ENCODE measurements at regions not wholly inside any gene's neighbourhood (a gene's known extent, or its start where the extent isn't known, plus 50 kb on each side); places are given as distances from the start of the nearest gene placed in this dataset.
"Not testable (repeated sequence)": the region's sequence is repeated elsewhere in the genome, so short reads cannot be mapped to it uniquely, and the experiment has no call there.

DNA sequence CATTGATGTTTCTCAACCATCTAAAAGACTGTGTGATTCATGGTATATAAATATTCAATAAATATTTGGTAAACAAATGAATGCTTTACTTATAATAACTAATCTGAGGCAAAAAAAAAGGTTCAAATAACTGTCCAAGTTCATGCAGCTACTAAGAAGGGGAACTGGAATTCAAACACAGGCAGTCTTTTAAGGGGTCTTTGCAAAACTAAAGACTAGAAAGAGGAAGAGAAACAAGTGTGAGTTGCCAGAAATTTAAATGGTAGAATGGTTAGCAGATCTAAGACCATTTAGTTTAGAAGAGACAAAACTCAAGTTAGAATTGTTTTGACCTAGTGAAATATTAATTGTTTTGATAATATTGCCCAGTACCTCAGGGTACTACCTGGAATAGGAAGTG, 642.0 kb upstream of the LRRN3 start:
- POLR2A ChIA-PET, result no interaction called here
- no peak overlapping the region for H3K4me3 Mint-ChIP-seq
- intact Hi-C loops (cut with micrococcal nuclease), result no loop called here

DNA sequence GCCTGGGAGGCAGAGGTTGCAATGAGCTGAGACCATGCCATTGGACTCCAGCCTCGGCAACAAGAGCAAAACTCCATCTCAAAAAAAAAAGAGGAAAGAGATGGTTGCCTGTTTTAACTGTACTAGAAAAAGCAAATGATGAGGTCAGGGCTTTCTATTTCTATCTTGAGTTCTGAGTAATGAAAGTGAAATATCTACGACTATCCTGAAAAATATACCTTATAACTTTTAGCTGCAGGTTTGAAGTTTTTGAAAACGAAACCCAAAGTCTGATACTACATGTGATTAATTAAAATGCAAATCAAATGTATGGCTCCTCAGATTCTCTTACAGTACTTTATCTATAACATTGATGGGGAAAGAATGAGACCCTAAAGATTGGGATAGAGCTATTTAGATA, 636.2 kb upstream of the LRRN3 start:
- TF ChIP-seq, protein P1, sequence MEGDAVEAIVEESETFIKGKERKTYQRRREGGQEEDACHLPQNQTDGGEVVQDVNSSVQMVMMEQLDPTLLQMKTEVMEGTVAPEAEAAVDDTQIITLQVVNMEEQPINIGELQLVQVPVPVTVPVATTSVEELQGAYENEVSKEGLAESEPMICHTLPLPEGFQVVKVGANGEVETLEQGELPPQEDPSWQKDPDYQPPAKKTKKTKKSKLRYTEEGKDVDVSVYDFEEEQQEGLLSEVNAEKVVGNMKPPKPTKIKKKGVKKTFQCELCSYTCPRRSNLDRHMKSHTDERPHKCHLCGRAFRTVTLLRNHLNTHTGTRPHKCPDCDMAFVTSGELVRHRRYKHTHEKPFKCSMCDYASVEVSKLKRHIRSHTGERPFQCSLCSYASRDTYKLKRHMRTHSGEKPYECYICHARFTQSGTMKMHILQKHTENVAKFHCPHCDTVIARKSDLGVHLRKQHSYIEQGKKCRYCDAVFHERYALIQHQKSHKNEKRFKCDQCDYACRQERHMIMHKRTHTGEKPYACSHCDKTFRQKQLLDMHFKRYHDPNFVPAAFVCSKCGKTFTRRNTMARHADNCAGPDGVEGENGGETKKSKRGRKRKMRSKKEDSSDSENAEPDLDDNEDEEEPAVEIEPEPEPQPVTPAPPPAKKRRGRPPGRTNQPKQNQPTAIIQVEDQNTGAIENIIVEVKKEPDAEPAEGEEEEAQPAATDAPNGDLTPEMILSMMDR (IDR thresholded peaks at IDR 0.05), result no peak
- CTCF ChIA-PET, result no interaction called here
- Mint-ChIP-seq H3K36me3 (ENCODE audit: low read depth) (no peaks in the 10 kb centered on the region), H3K4me1 (ENCODE audit: low read depth) (no peaks in the 10 kb centered on the region), H3K27ac (no peak overlapping the region), H3K27me3 (no peaks in the 10 kb centered on the region), H3K4me3 (no peak overlapping the region), H3K9me3 (no peaks in the 10 kb centered on the region)
- POLR2A ChIA-PET, result no interaction called here
- ATAC-seq, result no peak
- intact Hi-C loops (cut with micrococcal nuclease), result no loop called here
- no peak for DNase-seq

More for the DNA sequence above, 642.0 kb upstream of the LRRN3 start:
- Mint-ChIP-seq H3K27me3 (peaks cover 1% of the 10 kb centered on the region), H3K36me3 (ENCODE audit: low read depth) (no peaks in the 10 kb centered on the region), H3K4me1 (ENCODE audit: low read depth) (no peaks in the 10 kb centered on the region), H3K9me3 (no peaks in the 10 kb centered on the region), H3K27ac (no peak overlapping the region)
- DNase-seq (no peak), ATAC-seq (no peak)
- TF ChIP-seq, protein P1 (IDR thresholded peaks at IDR 0.05), result no peak
- CTCF ChIA-PET, result no interaction called here

DNA sequence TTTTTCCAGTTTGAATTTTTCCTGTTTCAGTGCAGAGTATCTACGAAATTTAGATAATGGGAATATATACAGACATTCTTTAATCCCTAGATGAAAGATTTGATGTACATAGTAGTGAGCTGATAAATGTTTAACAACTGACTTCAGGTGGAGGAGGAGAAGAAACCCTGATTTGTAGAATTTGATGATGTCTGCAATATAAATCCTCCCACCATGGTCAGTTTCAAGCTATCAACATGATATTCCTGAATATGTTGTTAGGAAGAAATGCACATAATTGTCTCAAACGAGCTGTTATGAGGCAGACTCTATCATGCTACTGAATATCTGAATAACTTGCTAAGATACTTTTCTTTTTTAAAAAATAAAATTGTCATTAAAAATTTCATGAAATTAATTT, 629.3 kb upstream of the LRRN3 start:
- Mint-ChIP-seq H3K4me1 (ENCODE audit: low read depth) (no peaks in the 10 kb centered on the region), H3K36me3 (ENCODE audit: low read depth) (no peaks in the 10 kb centered on the region), H3K9me3 (no peaks in the 10 kb centered on the region), H3K27me3 (no peaks in the 10 kb centered on the region), H3K4me3 (no peak overlapping the region), H3K27ac (no peak overlapping the region)
- POLR2A ChIA-PET, result no interaction called here
- no peak for ATAC-seq
- TF ChIP-seq, protein P1 (IDR thresholded peaks at IDR 0.05), result no peak
- CTCF ChIA-PET, result no interaction called here
- DNase-seq, result no peak
- intact Hi-C loops (cut with micrococcal nuclease), result no loop called here

DNA sequence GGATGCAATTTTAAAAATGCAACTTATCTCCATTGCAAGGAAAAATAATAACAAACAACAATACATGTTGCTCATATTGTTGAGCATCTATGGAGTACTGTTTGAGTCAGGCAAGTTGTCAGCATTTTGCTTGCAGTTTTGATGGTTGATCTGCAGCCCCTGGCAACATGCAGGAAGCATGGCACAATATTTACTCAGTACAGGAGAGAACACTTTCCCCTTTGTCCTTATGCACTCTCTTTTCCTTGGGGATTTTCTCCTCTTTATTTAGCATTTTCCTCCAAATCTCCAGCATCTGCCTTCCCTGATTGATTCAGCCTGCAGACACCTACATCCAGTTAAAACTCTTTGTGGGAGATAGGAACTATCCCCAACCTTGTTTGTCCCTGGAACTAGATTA, 620.5 kb upstream of the LRRN3 start:
- Mint-ChIP-seq H3K4me3 (no peak overlapping the region), H3K27ac (no peak overlapping the region), H3K36me3 (ENCODE audit: low read depth) (no peaks in the 10 kb centered on the region), H3K27me3 (no peaks in the 10 kb centered on the region), H3K9me3 (no peaks in the 10 kb centered on the region), H3K4me1 (ENCODE audit: low read depth) (no peaks in the 10 kb centered on the region)
- ATAC-seq (no peak), DNase-seq (no peak)
- TF ChIP-seq, protein P1 (IDR thresholded peaks at IDR 0.05), result no peak
- ChIA-PET CTCF (no interaction called here), POLR2A (no interaction called here)
- intact Hi-C loops (cut with micrococcal nuclease), result no loop called here

DNA sequence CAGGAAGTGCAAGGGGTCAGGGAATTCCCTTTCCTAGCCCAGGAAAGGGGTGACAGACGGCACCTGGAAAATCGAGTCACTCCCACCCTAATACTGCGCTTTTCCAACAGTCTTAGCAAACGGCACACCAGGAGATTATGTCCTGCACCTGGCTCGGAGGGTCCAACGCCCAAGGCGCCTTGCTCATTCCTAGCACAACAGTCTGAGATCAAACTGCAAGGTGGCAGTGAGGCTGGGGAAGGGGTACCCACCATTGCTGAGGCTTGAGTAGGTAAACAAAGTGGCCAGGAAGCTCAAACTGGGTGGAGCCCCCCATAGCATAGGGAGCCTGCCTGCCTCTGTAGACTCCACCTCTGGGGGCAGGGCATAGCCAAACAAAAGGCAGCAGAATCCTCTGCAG, 618.5 kb upstream of the LRRN3 start:
- ATAC-seq; POLR2A ChIA-PET; H3K9me3 Mint-ChIP-seq; DNase-seq; CTCF ChIA-PET; intact Hi-C loops (cut with micrococcal nuclease); H3K36me3 Mint-ChIP-seq (ENCODE audit: low read depth); H3K4me1 Mint-ChIP-seq (ENCODE audit: low read depth); H3K27me3 Mint-ChIP-seq; H3K4me3 Mint-ChIP-seq; H3K27ac Mint-ChIP-seq: not testable (repeated sequence)

DNA sequence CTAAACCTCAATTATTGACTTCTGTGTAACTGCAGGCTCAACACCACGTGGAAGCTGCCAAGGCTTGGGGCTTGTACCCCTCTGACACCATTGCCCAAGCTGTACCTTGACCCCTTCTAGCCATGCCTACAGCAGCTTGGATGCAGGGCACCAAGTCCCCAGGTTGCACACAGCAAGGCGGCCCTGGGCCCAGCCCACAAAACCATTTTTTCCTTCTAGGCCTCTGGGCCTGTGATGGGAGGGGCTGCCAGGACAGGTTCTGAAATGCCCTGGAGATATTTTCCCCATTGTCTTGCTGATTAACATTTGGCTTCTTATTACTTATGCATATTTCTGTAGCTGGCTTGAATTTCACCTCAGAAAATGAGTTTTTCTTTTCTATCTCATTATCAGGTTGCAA, 610.0 kb upstream of the LRRN3 start:
- no peak overlapping the region for H3K27ac Mint-ChIP-seq
- POLR2A ChIA-PET, result no interaction called here
- TF ChIP-seq, protein P1 (IDR thresholded peaks at IDR 0.05), result no peak
- H3K4me1 Mint-ChIP-seq (ENCODE audit: low read depth), result no peaks in the 10 kb centered on the region
- H3K9me3 Mint-ChIP-seq, result peaks cover 17% of the 10 kb centered on the region
- H3K36me3 Mint-ChIP-seq (ENCODE audit: low read depth), result no peaks in the 10 kb centered on the region
- no peak for ATAC-seq
- intact Hi-C loops (cut with micrococcal nuclease), result no loop called here
- no peak for DNase-seq
- H3K27me3 Mint-ChIP-seq, result no peaks in the 10 kb centered on the region
- CTCF ChIA-PET, result no interaction called here
- no peak overlapping the region for H3K4me3 Mint-ChIP-seq

All from activated CD8-positive, alpha-beta T cell treated with anti-CD3 and anti-CD28 coated beads for 36 hours (primary cell).